GM13977 (cell line): ENCODE measurements at regions not wholly inside any gene's neighbourhood (a gene's known extent, or its start where the extent isn't known, plus 50 kb on each side); places are given as distances from the start of the nearest gene placed in this dataset.

Source experiments
- DNase-seq: peaks from one replicate; pipeline ENCODE4 v3.0.0; 2012; ENCODE audit warnings: low spot score
- CTCF ChIP-seq: IDR thresholded peaks from 2 replicates; pipeline ENCODE4 v1.5.1; 2012; ENCODE audit warnings: mild to moderate bottlenecking, control low read depth; ENCODE audit not compliant: insufficient read depth; ENCODE audit errors: extremely low read depth, missing control alignments
- in situ Hi-C: fragments of 300-500 bp; cut with MboI; formaldehyde crosslinking; loops from one replicate; pipeline ENCODE4 v1.12.0; 2022; ENCODE audit warnings: low sequenced_read_pairs, low pct_unique_long_range_greater_than_20kb, mixed read lengths, inconsistent platforms; ENCODE audit not compliant: unreplicated experiment

DNA sequence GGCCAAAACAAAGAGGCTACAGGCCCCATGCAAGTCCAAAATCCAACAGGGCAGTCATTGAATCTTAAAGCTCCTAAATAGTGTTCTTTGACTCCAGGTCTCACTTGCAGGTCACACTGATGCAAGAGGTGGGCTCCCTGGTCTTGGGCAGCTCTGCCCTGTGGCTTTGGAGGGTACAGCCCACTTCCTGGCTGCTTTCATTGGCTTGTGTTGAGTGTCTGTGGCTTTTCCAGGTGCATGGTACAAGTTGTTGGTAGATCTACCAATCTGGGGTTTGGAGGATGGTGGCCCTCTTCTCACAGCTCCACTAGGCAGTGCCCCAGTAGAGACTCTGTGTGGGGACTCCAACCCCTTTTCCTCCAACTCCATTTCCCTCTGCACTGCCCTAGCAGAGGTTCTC, 115.8 kb upstream of the ALKAL2 start:
- in situ Hi-C loops = no loop called here
- DNase-seq = no peak
- TF ChIP-seq CTCF = no peak

DNA sequence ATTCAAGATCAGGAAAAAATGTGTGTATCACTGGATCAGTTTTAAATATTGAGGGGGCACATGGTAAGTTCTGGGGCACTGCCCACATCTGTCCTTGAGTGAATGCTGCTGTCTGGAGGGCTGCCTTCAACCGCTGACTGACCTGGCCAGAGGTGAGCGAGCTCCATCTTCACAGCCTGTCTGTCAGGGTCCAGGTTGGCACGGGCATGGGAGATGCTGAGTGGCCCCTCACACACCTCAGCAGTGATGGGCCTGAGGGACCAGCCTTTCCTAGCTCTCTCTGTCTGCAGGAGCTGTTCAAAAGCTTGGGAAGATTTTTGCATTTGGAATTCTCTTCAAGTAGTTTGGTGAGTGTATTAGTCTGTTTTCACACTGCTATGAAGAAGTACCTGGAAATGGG, 114.8 kb upstream of the ALKAL2 start:
- no peak for TF ChIP-seq CTCF
- in situ Hi-C loops = no loop called here
- no peak for DNase-seq

GRCh38 chr2:402206-402605, 114.3 kb upstream of the ALKAL2 start:
- no peak for DNase-seq
- no peak for TF ChIP-seq CTCF
- in situ Hi-C loops = no loop called here

DNA sequence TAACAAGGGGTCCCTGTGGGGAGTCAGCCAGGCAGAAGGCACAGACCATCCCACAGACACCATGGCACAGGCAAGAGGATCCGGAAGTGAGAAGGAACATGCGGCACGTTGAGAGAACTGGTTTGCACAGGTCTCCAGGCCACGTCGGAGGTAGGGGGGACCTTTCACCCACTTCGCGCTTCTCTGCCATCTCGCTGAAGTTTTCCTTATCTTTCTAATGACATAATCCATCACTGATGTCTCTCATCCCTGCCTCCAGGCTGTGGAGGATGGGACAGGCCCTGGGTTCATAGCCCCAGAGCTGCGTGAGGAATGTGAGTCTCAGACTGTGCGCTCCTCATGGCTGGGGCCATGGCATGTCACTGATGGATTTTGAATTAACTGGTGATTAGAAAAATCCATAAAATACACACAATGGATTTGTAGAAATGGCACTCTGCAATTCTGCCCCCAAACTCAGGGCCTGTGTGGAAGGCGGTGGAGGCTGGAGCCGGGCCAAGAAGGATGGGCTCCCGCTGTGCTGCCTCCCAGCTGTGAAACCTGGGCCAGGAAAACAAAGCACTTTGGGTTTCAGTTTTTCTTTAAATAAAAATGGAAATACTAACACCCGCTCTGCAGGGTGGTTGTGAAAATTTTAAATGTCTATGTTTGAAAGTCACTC, 113.3 kb upstream of the ALKAL2 start:
- in situ Hi-C loops = no loop called here

GRCh38 chr2:397926-398325, 110.0 kb upstream of the ALKAL2 start:
- in situ Hi-C loops = no loop called here
- DNase-seq = no peak
- no peak for TF ChIP-seq CTCF

More for the DNA sequence above, 113.3 kb upstream of the ALKAL2 start:
- no peak for DNase-seq
- TF ChIP-seq CTCF = no peak

DNA sequence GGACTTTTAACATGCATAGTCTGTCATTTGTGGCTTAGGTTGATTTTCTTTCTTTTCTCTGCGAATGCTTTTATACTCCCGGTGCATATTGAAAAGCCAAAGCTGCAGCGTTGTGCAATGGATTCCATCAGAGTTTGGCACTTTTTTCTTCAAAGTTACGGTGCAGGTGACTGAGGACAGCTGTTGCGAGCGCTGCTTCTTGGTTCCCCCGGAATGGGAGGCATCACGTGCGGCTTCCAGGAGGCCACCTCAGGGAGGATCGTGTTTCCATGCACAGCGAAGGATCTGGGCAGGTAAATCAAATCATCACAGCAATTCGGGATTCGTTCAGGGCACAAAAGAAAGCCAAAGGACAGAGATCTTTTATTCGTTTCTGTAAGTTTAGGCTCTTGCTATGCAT, 109.6 kb upstream of the ALKAL2 start:
- TF ChIP-seq CTCF = no peak
- DNase-seq = no peak
- in situ Hi-C loops = no loop called here
